Mesendoderm (in vitro differentiated cells): ENCODE measurements at regions not wholly inside any gene's neighbourhood (a gene's known extent, or its start where the extent isn't known, plus 50 kb on each side); places are given as distances from the start of the nearest gene placed in this dataset.

Experiments
- DNase-seq: peaks from one replicate; pipeline ENCODE4 v3.0.0; 2013
- H2AK5ac ChIP-seq: 2 replicates; pipeline ENCODE4 v1.6.1; 2013; ENCODE audit warnings: low read length, inconsistent platforms
- H2BK120ac ChIP-seq: 2 replicates; pipeline ENCODE4 v1.6.1; 2013; ENCODE audit warnings: low read depth, mild to moderate bottlenecking, low read length, moderate library complexity, mixed read lengths
- H2BK15ac ChIP-seq: replicated peaks from 2 replicates; pipeline ENCODE4 v1.6.1; 2013; ENCODE audit warnings: low read depth, mild to moderate bottlenecking, moderate library complexity
- H2BK5ac ChIP-seq: 2 replicates; pipeline ENCODE4 v1.6.1; 2013; ENCODE audit warnings: low read length, inconsistent platforms
- H3K18ac ChIP-seq: 2 replicates; pipeline ENCODE4 v1.6.1; 2013; ENCODE audit warnings: mild to moderate bottlenecking, low read length, mixed read lengths
- H3K23ac ChIP-seq: one replicate; pipeline ENCODE4 v1.6.1; 2013; ENCODE audit warnings: low read length
- H3K27ac ChIP-seq: 2 replicates; pipeline ENCODE4 v1.5.1; 2013; ENCODE audit warnings: low read depth, mild to moderate bottlenecking, inconsistent platforms, low read length, moderate library complexity
- H3K27me3 ChIP-seq: 2 replicates; pipeline ENCODE4 v1.6.1; 2013; ENCODE audit warnings: low read length, control low read depth, mild to moderate bottlenecking, inconsistent platforms; ENCODE audit not compliant: insufficient read depth, poor library complexity
- H3K36me3 ChIP-seq: 2 replicates; pipeline ENCODE4 v1.6.1; 2013; ENCODE audit warnings: low read length, inconsistent platforms; ENCODE audit not compliant: control insufficient read depth, insufficient read depth
- H3K4ac ChIP-seq: one replicate; pipeline ENCODE4 v1.6.1; 2013; ENCODE audit warnings: low read depth, mild to moderate bottlenecking, low read length, moderate library complexity
- H3K4me1 ChIP-seq: 2 replicates; pipeline ENCODE4 v1.6.1; 2013; ENCODE audit warnings: low read depth, low read length, inconsistent platforms; ENCODE audit not compliant: control insufficient read depth
- H3K4me2 ChIP-seq: 2 replicates; pipeline ENCODE4 v1.6.1; 2013; ENCODE audit warnings: low read length
- H3K4me3 ChIP-seq: 2 replicates; pipeline ENCODE4 v1.5.1; 2013; ENCODE audit warnings: mild to moderate bottlenecking, low read length
- H3K56ac ChIP-seq: one replicate; pipeline ENCODE4 v1.6.1; 2013; ENCODE audit warnings: low read length
- H3K79me1 ChIP-seq: 2 replicates; pipeline ENCODE4 v1.6.1; 2013; ENCODE audit warnings: low read length, inconsistent platforms
- H3K79me2 ChIP-seq: 2 replicates; pipeline ENCODE4 v1.6.1; 2013; ENCODE audit warnings: mild to moderate bottlenecking, low read length; ENCODE audit not compliant: control insufficient read depth, insufficient read depth
- H3K9ac ChIP-seq: 2 replicates; pipeline ENCODE4 v1.6.1; 2013; ENCODE audit warnings: low read length, inconsistent platforms
- H4K5ac ChIP-seq: one replicate; pipeline ENCODE4 v1.6.1; 2013; ENCODE audit warnings: low read length
- H4K8ac ChIP-seq: one replicate; pipeline ENCODE4 v1.6.1; 2013; ENCODE audit warnings: low read depth, mild to moderate bottlenecking, control low read depth, low read length, moderate library complexity
- WGBS: extraction: QIAGEN DNeasy Blood & Tissue Kit; methylation state at CpG from one replicate; pipeline ENCODE4 v1.1.7; 2013; ENCODE audit warnings: low lambda C conversion rate, missing lambda C conversion rate; ENCODE audit not compliant: insufficient coverage; ENCODE audit errors: extremely low coverage; 5-methylcytosine and 5-hydroxymethylcytosine counted together

DNA sequence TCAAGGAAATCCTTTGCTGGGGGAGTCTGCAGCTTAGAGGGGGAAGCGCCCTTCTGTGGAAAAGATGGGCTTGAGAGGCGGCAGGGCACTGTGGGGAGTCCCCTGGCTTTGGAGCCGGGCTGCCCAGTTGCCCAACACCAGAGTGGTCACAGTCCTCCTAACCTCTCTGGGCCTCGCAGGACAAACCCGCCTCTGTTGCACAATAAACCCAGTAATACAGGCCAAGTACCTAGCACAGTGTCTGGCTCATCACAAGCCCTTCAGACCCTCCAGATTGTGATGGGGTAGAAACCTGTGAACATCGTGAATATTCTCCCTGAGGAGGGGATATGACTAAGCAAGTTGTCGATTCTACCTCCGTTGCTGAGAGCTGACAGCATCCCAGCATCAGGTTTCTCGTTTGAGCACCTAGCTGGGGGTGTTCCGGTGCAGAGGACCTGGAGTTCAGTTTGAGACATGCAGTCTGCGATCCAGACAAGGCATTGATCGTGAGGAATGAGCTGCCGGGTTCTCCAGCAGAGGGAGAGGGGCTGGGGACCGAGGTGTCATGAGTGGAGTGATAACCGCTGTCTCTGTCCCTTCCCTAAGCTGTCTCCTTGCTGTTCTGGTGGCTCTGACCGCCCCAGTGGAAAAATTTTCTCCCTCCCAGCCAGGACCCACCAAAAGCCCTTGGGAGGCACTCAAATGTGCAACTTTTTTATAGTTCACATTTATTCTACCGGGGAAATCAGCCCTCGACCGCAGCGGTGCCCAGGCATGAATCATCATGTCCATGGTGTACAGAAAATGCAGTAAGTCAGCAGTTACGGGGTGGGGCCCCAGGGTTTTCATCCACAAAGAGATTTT, 161.9 kb downstream of the WSCD1 start:
- WGBS = no CpG with 5 or more reads among the region's 21 CpGs
- no peak overlapping the region for H4K8ac ChIP-seq
- no peak overlapping the region for H2BK120ac ChIP-seq
- no peaks in the 10 kb centered on the region for H3K27me3 ChIP-seq
- no peaks in the 10 kb centered on the region for H3K36me3 ChIP-seq
- no peak overlapping the region for H2BK5ac ChIP-seq
- peak overlapping the region; percentile 38 for H3K56ac ChIP-seq
- no peak overlapping the region for H3K4me3 ChIP-seq
- H3K79me2 ChIP-seq = no peaks in the 10 kb centered on the region
- peak overlapping the region; percentile 21 for H3K18ac ChIP-seq
- H2AK5ac ChIP-seq = no peak overlapping the region
- H3K79me1 ChIP-seq = no peaks in the 10 kb centered on the region
- no peak overlapping the region for H3K23ac ChIP-seq
- no peak overlapping the region for H3K27ac ChIP-seq
- peak; percentile 61 for DNase-seq
- no peak overlapping the region for H3K4ac ChIP-seq
- H3K9ac ChIP-seq = no peak overlapping the region
- no peak overlapping the region for H2BK15ac ChIP-seq
- no peaks in the 10 kb centered on the region for H3K4me1 ChIP-seq
- H3K4me2 ChIP-seq = no peak overlapping the region
- no peak overlapping the region for H4K5ac ChIP-seq

DNA sequence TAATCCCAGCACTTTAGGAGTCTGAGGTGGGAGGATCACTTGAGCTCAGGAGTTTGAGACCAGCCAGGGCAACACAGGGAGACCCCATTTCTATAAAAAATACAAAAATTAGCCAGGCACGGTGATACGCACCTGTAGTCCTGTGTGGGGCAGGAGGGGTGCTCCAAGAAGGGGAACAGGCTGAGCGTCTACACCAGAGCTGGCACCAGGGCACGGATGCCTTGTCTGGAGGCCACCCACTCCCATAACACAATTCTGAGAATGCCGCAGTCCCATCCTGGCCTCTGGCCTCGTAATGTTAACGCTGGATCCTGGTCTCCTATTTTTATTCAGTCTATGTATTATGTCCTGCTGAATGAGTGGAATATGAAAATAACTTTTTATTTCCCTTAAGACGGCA, 161.3 kb downstream of the WSCD1 start:
- no peak overlapping the region for H3K9ac ChIP-seq
- H4K8ac ChIP-seq = no peak overlapping the region
- no CpG with 5 or more reads among the region's 8 CpGs for WGBS
- no peak overlapping the region for H2BK120ac ChIP-seq
- no peak overlapping the region for H3K4me3 ChIP-seq
- H2BK5ac ChIP-seq = no peak overlapping the region
- no peaks in the 10 kb centered on the region for H3K27me3 ChIP-seq
- no peak overlapping the region for H3K18ac ChIP-seq
- no peaks in the 10 kb centered on the region for H3K4me1 ChIP-seq
- no peaks in the 10 kb centered on the region for H3K36me3 ChIP-seq
- H3K4me2 ChIP-seq = no peak overlapping the region
- H3K27ac ChIP-seq = no peak overlapping the region
- no peak overlapping the region for H4K5ac ChIP-seq
- no peak overlapping the region for H3K56ac ChIP-seq
- no peak overlapping the region for H2AK5ac ChIP-seq
- DNase-seq = no peak
- no peak overlapping the region for H2BK15ac ChIP-seq
- no peak overlapping the region for H3K23ac ChIP-seq
- H3K79me2 ChIP-seq = no peaks in the 10 kb centered on the region
- no peaks in the 10 kb centered on the region for H3K79me1 ChIP-seq
- H3K4ac ChIP-seq = no peak overlapping the region

DNA sequence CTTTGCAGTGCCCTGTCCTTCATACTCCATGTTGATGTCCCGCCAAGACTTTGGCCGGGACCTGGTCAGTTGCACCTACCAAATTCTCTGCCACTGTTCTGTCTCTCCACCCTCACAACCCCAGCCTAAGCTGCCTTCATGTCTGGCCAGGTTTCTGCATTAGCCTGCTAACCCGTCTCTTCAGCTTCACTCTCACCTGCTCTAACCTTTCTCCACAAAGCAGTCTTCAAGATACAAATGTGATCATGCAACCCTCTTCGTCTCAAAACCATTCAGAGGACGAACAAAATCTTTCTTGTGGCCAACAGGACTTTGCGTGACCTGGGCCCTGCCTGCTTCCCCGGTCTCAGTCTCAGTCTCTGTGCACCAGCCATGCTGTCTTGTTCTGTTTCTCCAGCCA, 148.2 kb downstream of the WSCD1 start:
- Histone ChIP-seq H2BK120ac (no peak overlapping the region), H2AK5ac (no peak overlapping the region), H3K9ac (no peak overlapping the region), H3K27me3 (no peaks in the 10 kb centered on the region), H3K4me1 (no peaks in the 10 kb centered on the region), H3K23ac (no peak overlapping the region), H4K5ac (no peak overlapping the region), H3K79me1 (no peaks in the 10 kb centered on the region), H3K4ac (no peak overlapping the region), H3K18ac (no peak overlapping the region), H2BK15ac (no peak overlapping the region), H3K4me2 (no peak overlapping the region), H4K8ac (no peak overlapping the region), H3K4me3 (no peak overlapping the region), H3K27ac (no peak overlapping the region), H3K79me2 (no peaks in the 10 kb centered on the region), H3K36me3 (no peaks in the 10 kb centered on the region), H3K56ac (no peak overlapping the region), H2BK5ac (no peak overlapping the region)
- no peak for DNase-seq
- WGBS = no CpG with 5 or more reads among the region's 7 CpGs

DNA sequence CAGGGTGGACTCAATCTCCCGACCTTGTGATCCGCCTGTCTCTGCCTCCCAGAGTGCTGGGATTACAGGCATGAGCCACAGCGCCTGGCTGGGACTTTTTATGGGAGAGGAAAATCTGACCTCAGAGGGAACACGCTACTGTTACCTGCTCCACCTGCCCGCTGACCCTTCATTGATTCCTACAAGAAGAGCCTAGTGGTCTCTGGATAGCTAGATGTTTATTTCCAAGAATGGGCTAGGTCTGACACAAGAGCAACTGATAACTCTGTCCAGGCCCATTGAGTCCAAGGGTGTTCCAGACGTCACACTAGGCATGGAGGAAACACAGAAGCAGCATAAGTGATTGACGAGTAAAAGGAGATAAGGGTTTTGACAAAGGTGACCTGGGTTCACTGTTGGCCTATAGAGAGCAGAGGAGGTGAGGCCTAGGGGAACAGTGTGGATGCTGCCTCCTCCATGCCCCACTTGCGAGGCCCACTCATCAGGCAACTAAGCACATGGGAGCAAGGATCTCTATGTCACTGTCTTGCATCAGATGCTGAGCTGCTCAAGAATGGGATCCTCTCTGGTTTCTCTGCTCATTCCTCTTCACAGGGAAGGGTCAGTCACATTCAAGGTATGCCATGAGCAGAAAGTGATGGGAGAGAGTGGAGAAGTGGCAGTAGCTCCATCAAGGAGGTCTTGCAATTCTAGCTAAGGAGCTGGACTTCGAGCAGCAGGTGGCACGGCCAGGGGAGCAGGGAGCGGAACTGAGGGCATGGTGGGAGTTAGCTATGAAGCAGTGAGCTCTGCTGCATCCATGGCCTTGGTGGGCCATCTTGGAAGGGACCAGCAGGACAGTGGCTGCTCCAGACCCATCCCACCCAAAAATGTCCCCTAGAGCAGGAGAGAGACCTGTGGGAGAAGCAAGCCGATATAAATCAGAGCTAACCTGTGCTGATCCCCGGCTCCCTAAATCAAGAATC, 145.2 kb downstream of the WSCD1 start:
- H3K18ac ChIP-seq = no peak overlapping the region
- no peak overlapping the region for H2BK120ac ChIP-seq
- no peaks in the 10 kb centered on the region for H3K36me3 ChIP-seq
- H3K56ac ChIP-seq = no peak overlapping the region
- H3K27me3 ChIP-seq = no peaks in the 10 kb centered on the region
- no CpG with 5 or more reads among the region's 13 CpGs for WGBS
- no peaks in the 10 kb centered on the region for H3K79me2 ChIP-seq
- H3K27ac ChIP-seq = no peak overlapping the region
- no peaks in the 10 kb centered on the region for H3K79me1 ChIP-seq
- no peak overlapping the region for H2BK15ac ChIP-seq
- no peak for DNase-seq
- no peak overlapping the region for H2BK5ac ChIP-seq
- H2AK5ac ChIP-seq = no peak overlapping the region
- H3K4me2 ChIP-seq = no peak overlapping the region
- H3K4me1 ChIP-seq = no peaks in the 10 kb centered on the region
- H3K4me3 ChIP-seq = no peak overlapping the region
- H4K5ac ChIP-seq = no peak overlapping the region
- no peak overlapping the region for H4K8ac ChIP-seq
- H3K9ac ChIP-seq = no peak overlapping the region
- no peak overlapping the region for H3K4ac ChIP-seq
- no peak overlapping the region for H3K23ac ChIP-seq

DNA sequence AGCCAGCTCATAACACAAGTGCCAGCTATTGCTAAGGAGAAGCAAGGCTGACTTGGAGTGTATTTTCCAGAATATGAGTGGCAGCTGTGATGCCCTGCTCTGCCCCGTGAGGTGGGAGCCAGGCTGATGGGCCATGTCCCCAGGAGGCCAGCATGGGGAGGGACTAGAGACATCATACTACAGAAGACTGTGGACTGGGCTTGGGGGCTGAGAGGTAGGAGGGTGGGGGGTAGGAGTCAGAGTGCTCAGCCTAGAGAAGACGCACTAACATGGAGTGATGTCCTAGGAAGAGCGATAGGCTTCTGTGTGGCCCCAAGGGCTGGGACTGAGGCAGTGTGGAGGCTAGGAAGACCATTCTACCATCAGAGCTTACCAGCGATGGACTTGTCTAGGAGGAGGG, 143.7 kb downstream of the WSCD1 start:
- WGBS = no CpG with 5 or more reads among the region's 4 CpGs
- DNase-seq = no peak
- H3K9ac ChIP-seq = no peak overlapping the region

More for the DNA sequence above, 143.7 kb downstream of the WSCD1 start:
- no peak overlapping the region for H3K23ac ChIP-seq
- H3K79me2 ChIP-seq = no peaks in the 10 kb centered on the region
- no peak overlapping the region for H3K4ac ChIP-seq
- no peaks in the 10 kb centered on the region for H3K4me1 ChIP-seq
- no peak overlapping the region for H4K5ac ChIP-seq
- H2BK120ac ChIP-seq = no peak overlapping the region
- no peak overlapping the region for H3K27ac ChIP-seq
- no peak overlapping the region for H3K4me3 ChIP-seq
- H2BK15ac ChIP-seq = no peak overlapping the region
- H4K8ac ChIP-seq = no peak overlapping the region
- H3K79me1 ChIP-seq = no peaks in the 10 kb centered on the region
- no peak overlapping the region for H3K56ac ChIP-seq
- H2AK5ac ChIP-seq = no peak overlapping the region
- H3K18ac ChIP-seq = no peak overlapping the region
- H3K36me3 ChIP-seq = no peaks in the 10 kb centered on the region
- H3K27me3 ChIP-seq = no peaks in the 10 kb centered on the region
- no peak overlapping the region for H3K4me2 ChIP-seq
- H2BK5ac ChIP-seq = no peak overlapping the region
